ENCODE measurements at regions not wholly inside any gene's neighbourhood (a gene's known extent, or its start where the extent isn't known, plus 50 kb on each side); places are given as distances from the start of the nearest gene placed in this dataset.

DNA sequence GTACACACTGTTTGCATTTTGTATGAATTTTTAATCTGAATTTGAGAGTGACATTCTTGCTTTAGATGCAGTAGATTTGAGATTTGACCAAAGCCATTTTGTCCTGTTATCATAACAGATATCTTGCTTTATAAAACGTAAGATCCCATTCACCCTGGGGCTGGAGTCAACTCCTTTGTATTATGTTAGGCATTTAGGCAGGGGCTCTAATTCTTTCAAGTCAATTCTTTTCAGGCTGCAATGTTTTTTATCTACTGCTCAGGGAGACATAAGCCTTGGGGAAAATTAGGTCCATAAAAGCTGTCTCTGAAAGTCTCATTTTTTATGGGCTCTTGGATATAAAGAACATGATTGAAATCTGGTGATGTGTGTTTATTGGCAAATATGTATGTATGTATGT lies 53.0 kb upstream of the CADPS start:
- TF ChIP-seq, protein P1, sequence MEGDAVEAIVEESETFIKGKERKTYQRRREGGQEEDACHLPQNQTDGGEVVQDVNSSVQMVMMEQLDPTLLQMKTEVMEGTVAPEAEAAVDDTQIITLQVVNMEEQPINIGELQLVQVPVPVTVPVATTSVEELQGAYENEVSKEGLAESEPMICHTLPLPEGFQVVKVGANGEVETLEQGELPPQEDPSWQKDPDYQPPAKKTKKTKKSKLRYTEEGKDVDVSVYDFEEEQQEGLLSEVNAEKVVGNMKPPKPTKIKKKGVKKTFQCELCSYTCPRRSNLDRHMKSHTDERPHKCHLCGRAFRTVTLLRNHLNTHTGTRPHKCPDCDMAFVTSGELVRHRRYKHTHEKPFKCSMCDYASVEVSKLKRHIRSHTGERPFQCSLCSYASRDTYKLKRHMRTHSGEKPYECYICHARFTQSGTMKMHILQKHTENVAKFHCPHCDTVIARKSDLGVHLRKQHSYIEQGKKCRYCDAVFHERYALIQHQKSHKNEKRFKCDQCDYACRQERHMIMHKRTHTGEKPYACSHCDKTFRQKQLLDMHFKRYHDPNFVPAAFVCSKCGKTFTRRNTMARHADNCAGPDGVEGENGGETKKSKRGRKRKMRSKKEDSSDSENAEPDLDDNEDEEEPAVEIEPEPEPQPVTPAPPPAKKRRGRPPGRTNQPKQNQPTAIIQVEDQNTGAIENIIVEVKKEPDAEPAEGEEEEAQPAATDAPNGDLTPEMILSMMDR (IDR thresholded peaks at IDR 0.05) = no peak
- TF ChIP-seq TAF1 (IDR thresholded peaks at IDR 0.05; ENCODE audit: borderline replicate concordance, low read depth, low read length) (no peak), EZH2phosphoT487 (IDR thresholded peaks at IDR 0.05; ENCODE audit: borderline replicate concordance, low read depth) (no peak), ELF1 (IDR thresholded peaks at IDR 0.05) (no peak), EP300 (IDR thresholded peaks at IDR 0.05; ENCODE audit: borderline replicate concordance in 1 of 2, low read depth in 1 of 2, low read length in 1 of 2) (no peak)

All from SK-N-SH (cell line).